ENCODE measurements at regions not wholly inside any gene's neighbourhood (a gene's known extent, or its start where the extent isn't known, plus 50 kb on each side); places are given as distances from the start of the nearest gene placed in this dataset.
"Not testable (repeated sequence)": the region's sequence is repeated elsewhere in the genome, so short reads cannot be mapped to it uniquely, and the experiment has no call there.

- no peak for DNase-seq (ENCODE audit: low read depth, low spot score)
These were observed 557.7 kb upstream of the CDH5 start for GRCh38 chr16:65808790-65809189.

- DNase-seq (ENCODE audit: low read depth, low spot score), result no peak
These were observed 558.6 kb upstream of the CDH5 start for GRCh38 chr16:65807858-65808257.

- DNase-seq (ENCODE audit: low read depth, low spot score), result not testable (repeated sequence)
These were observed 560.8 kb upstream of the CDH5 start for GRCh38 chr16:65805704-65806103.

GRCh38 chr16:65796481-65796880, 570.0 kb upstream of the CDH5 start:
- DNase-seq (ENCODE audit: low read depth, low spot score), result no peak

- DNase-seq (ENCODE audit: low read depth, low spot score), result no peak
These were observed 571.5 kb upstream of the CDH5 start for GRCh38 chr16:65794973-65795372.

- DNase-seq (ENCODE audit: low read depth, low spot score), result no peak
These were observed 572.7 kb upstream of the CDH5 start for GRCh38 chr16:65793781-65794180.

- no peak for DNase-seq (ENCODE audit: low read depth, low spot score)
These were observed 575.7 kb upstream of the CDH5 start for GRCh38 chr16:65790768-65791167.

- DNase-seq (ENCODE audit: low read depth, low spot score), result no peak
These were observed 577.1 kb upstream of the CDH5 start for GRCh38 chr16:65789161-65789945.

- DNase-seq (ENCODE audit: low read depth, low spot score), result no peak
These were observed 577.9 kb upstream of the CDH5 start for GRCh38 chr16:65788434-65789140.

GRCh38 chr16:65787921-65788320, 578.6 kb upstream of the CDH5 start:
- no peak for DNase-seq (ENCODE audit: low read depth, low spot score)

- no peak for DNase-seq (ENCODE audit: low read depth, low spot score)
These were observed 579.6 kb upstream of the CDH5 start for GRCh38 chr16:65786916-65787315.

- no peak for DNase-seq (ENCODE audit: low read depth, low spot score)
These were observed 582.6 kb upstream of the CDH5 start for GRCh38 chr16:65783709-65784474.

GRCh38 chr16:65782611-65783600, 583.6 kb upstream of the CDH5 start:
- no peak for DNase-seq (ENCODE audit: low read depth, low spot score)

GRCh38 chr16:65781855-65782254, 584.6 kb upstream of the CDH5 start:
- DNase-seq (ENCODE audit: low read depth, low spot score), result no peak

- DNase-seq (ENCODE audit: low read depth, low spot score), result no peak
These were observed 585.1 kb upstream of the CDH5 start for GRCh38 chr16:65781363-65781762.

GRCh38 chr16:65779201-65779600, 587.3 kb upstream of the CDH5 start:
- DNase-seq (ENCODE audit: low read depth, low spot score), result no peak

GRCh38 chr16:65776639-65777183, 589.8 kb upstream of the CDH5 start:
- DNase-seq (ENCODE audit: low read depth, low spot score), result no peak

GRCh38 chr16:65775829-65776228, 590.7 kb upstream of the CDH5 start:
- DNase-seq (ENCODE audit: low read depth, low spot score), result no peak

GRCh38 chr16:65774350-65774749, 592.1 kb upstream of the CDH5 start:
- no peak for DNase-seq (ENCODE audit: low read depth, low spot score)

GRCh38 chr16:65773301-65773874, 593.1 kb upstream of the CDH5 start:
- DNase-seq (ENCODE audit: low read depth, low spot score), result no peak

Measured in smooth muscle cell of the brain vasculature (primary cell).